ENCODE measurements at regions not wholly inside any gene's neighbourhood (a gene's known extent, or its start where the extent isn't known, plus 50 kb on each side); places are given as distances from the start of the nearest gene placed in this dataset.

DNA sequence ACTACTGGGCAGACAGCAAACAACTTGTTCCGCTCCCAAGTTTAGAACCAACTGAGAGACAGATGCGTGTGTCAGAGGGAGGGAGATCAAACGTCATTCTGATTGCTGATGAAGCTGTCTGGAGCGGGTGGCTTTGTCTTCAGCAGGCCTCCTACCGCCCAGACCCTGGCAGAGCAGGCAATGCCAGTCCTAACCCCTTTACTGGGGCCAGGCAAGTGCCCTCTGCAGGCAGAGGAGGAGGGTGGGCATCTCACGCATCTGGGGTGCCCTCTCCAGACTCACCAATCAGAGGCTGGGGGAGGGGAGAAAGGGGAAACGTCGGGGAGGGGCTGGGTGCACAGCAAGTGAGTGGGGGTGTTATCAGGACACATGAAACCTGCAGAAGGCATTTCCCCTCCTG, 126.6 kb downstream of the ACTL8 start:
- H3K9me3 ChIP-seq (ENCODE audit: insufficient read depth, low read length) = no peaks in the 10 kb centered on the region
- H3K79me2 ChIP-seq (ENCODE audit: insufficient read depth, low read length) = no peaks in the 10 kb centered on the region
- no peaks in the 10 kb centered on the region for H3K36me3 ChIP-seq (ENCODE audit: low read length)
- H3F3A ChIP-seq (ENCODE audit: insufficient read depth) = no peaks in the 10 kb centered on the region
- no peak overlapping the region for H3K4me3 ChIP-seq (ENCODE audit: insufficient read depth, low read length, poor library complexity, severe bottlenecking)
- no peak overlapping the region for H2AFZ ChIP-seq (ENCODE audit: low read depth, low read length, severe bottlenecking)
- no peak for TF ChIP-seq EZH2phosphoT487 (conservative IDR thresholded peaks at IDR 0.05; ENCODE audit: low read length)
- TF ChIP-seq, protein P1, sequence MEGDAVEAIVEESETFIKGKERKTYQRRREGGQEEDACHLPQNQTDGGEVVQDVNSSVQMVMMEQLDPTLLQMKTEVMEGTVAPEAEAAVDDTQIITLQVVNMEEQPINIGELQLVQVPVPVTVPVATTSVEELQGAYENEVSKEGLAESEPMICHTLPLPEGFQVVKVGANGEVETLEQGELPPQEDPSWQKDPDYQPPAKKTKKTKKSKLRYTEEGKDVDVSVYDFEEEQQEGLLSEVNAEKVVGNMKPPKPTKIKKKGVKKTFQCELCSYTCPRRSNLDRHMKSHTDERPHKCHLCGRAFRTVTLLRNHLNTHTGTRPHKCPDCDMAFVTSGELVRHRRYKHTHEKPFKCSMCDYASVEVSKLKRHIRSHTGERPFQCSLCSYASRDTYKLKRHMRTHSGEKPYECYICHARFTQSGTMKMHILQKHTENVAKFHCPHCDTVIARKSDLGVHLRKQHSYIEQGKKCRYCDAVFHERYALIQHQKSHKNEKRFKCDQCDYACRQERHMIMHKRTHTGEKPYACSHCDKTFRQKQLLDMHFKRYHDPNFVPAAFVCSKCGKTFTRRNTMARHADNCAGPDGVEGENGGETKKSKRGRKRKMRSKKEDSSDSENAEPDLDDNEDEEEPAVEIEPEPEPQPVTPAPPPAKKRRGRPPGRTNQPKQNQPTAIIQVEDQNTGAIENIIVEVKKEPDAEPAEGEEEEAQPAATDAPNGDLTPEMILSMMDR (IDR thresholded peaks at IDR 0.05; ENCODE audit: insufficient read depth, low read length, poor library complexity, severe bottlenecking) = no peak
- no peak overlapping the region for H3K4me2 ChIP-seq (ENCODE audit: low read depth, low read length, poor library complexity, severe bottlenecking)
- no peaks in the 10 kb centered on the region for H4K20me1 ChIP-seq (ENCODE audit: low read depth, low read length)
- no peak overlapping the region for H3K27ac ChIP-seq (ENCODE audit: low read depth, low read length)
- H3K9ac ChIP-seq (ENCODE audit: low read length) = no peak overlapping the region
- H3K9me2 ChIP-seq (replicated peaks; ENCODE audit: insufficient read depth, low read length) = no peaks in the 10 kb centered on the region
- no peaks in the 10 kb centered on the region for H3K27me3 ChIP-seq (ENCODE audit: low read length)

DNA sequence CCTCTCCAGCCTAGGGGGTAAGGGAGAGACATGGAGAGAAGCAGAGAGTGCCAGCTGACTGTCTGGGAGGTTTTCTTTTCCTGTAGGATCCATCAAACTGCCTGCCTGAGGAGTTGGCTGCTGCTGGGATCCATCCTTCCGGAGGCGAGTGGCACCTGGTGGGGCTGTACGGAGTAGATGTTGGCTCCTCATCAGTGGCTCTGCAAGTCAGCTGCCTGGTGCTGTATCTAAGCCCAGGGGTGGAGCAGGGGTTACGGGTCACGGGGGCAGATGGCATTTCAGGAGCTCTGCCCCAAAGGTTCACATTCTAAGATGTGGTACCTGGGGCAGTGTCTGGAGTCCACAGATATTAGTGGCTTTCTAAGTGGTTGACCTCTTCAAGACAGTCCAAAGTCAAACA, 128.0 kb downstream of the ACTL8 start:
- Histone ChIP-seq H2AFZ (ENCODE audit: low read depth, low read length, severe bottlenecking) (no peak overlapping the region), H3K36me3 (ENCODE audit: low read length) (no peaks in the 10 kb centered on the region), H3K27ac (ENCODE audit: low read depth, low read length) (no peak overlapping the region), H3K4me2 (ENCODE audit: low read depth, low read length, poor library complexity, severe bottlenecking) (no peak overlapping the region), H3K4me3 (ENCODE audit: insufficient read depth, low read length, poor library complexity, severe bottlenecking) (no peak overlapping the region), H3K79me2 (ENCODE audit: insufficient read depth, low read length) (no peaks in the 10 kb centered on the region), H3F3A (ENCODE audit: insufficient read depth) (no peaks in the 10 kb centered on the region), H4K20me1 (ENCODE audit: low read depth, low read length) (no peaks in the 10 kb centered on the region), H3K9ac (ENCODE audit: low read length) (no peak overlapping the region), H3K9me3 (ENCODE audit: insufficient read depth, low read length) (no peaks in the 10 kb centered on the region), H3K9me2 (replicated peaks; ENCODE audit: insufficient read depth, low read length) (no peaks in the 10 kb centered on the region), H3K27me3 (ENCODE audit: low read length) (no peaks in the 10 kb centered on the region)
- TF ChIP-seq, protein P1 (IDR thresholded peaks at IDR 0.05; ENCODE audit: insufficient read depth, low read length, poor library complexity, severe bottlenecking) = no peak
- no peak for TF ChIP-seq EZH2phosphoT487 (conservative IDR thresholded peaks at IDR 0.05; ENCODE audit: low read length)

DNA sequence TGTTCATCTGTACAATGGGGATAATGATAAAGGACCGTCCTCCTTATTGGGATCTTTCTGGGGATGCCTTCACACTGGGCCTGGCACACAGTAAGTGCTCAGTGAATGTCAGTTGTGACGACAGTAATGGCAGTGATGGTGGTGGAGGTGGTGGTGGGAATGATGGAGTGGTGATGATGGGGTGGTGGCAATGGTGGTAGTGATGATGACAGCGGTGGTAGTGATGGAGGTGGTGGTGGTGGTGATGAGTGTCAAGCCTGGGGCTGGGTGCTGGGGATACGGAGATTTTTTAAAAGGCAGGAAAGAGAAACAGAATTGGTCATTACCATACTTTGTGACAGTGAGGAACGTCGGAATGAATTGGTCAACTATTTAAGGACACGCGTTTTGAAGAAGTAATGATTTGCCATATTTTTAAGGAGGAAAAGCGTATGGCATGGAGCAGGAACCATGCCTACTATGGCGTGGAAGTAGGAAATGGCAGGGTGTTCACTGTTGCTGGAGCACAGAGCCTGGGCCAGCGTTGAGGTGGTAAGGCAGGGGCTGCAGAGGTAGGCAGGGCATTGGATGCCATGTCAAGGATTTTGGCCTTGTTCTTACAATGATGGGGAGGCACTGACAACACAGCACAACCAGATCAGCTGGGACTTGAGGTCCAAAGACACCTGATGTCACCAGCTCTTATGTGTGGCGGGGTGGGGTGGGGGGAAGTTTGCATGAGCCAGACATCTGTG, 128.7 kb downstream of the ACTL8 start:
- no peak overlapping the region for H3K4me3 ChIP-seq (ENCODE audit: insufficient read depth, low read length, poor library complexity, severe bottlenecking)
- H3K4me2 ChIP-seq (ENCODE audit: low read depth, low read length, poor library complexity, severe bottlenecking) = no peak overlapping the region
- no peaks in the 10 kb centered on the region for H3F3A ChIP-seq (ENCODE audit: insufficient read depth)
- H3K9me3 ChIP-seq (ENCODE audit: insufficient read depth, low read length) = no peaks in the 10 kb centered on the region
- H3K27ac ChIP-seq (ENCODE audit: low read depth, low read length) = no peak overlapping the region
- TF ChIP-seq EZH2phosphoT487 (conservative IDR thresholded peaks at IDR 0.05; ENCODE audit: low read length) = no peak
- TF ChIP-seq, protein P1 (IDR thresholded peaks at IDR 0.05; ENCODE audit: insufficient read depth, low read length, poor library complexity, severe bottlenecking) = no peak
- H3K79me2 ChIP-seq (ENCODE audit: insufficient read depth, low read length) = no peaks in the 10 kb centered on the region
- no peaks in the 10 kb centered on the region for H3K36me3 ChIP-seq (ENCODE audit: low read length)
- no peak overlapping the region for H2AFZ ChIP-seq (ENCODE audit: low read depth, low read length, severe bottlenecking)
- no peaks in the 10 kb centered on the region for H4K20me1 ChIP-seq (ENCODE audit: low read depth, low read length)
- no peak overlapping the region for H3K9ac ChIP-seq (ENCODE audit: low read length)
- H3K27me3 ChIP-seq (ENCODE audit: low read length) = no peaks in the 10 kb centered on the region
- no peaks in the 10 kb centered on the region for H3K9me2 ChIP-seq (replicated peaks; ENCODE audit: insufficient read depth, low read length)

All from SU-DHL-6 (cell line).